ENCODE measurements at regions not wholly inside any gene's neighbourhood (a gene's known extent, or its start where the extent isn't known, plus 50 kb on each side); places are given as distances from the start of the nearest gene placed in this dataset.

GRCh38 chr7:157482025-157482424 is 145.2 kb downstream of the DNAJB6 start:
- no peaks in the 10 kb centered on the region for H3K79me2 ChIP-seq (ENCODE audit: control insufficient read depth, insufficient read depth, low read length)
- no peak overlapping the region for H3K27ac ChIP-seq (ENCODE audit: insufficient read depth, low read length)
- no peak overlapping the region for H3K4me2 ChIP-seq (ENCODE audit: extremely low read depth, insufficient read depth, low read length)
- TF ChIP-seq EZH2 (IDR thresholded peaks at IDR 0.05; ENCODE audit: low read length, missing control alignments): no peak
- TF ChIP-seq, protein P1, sequence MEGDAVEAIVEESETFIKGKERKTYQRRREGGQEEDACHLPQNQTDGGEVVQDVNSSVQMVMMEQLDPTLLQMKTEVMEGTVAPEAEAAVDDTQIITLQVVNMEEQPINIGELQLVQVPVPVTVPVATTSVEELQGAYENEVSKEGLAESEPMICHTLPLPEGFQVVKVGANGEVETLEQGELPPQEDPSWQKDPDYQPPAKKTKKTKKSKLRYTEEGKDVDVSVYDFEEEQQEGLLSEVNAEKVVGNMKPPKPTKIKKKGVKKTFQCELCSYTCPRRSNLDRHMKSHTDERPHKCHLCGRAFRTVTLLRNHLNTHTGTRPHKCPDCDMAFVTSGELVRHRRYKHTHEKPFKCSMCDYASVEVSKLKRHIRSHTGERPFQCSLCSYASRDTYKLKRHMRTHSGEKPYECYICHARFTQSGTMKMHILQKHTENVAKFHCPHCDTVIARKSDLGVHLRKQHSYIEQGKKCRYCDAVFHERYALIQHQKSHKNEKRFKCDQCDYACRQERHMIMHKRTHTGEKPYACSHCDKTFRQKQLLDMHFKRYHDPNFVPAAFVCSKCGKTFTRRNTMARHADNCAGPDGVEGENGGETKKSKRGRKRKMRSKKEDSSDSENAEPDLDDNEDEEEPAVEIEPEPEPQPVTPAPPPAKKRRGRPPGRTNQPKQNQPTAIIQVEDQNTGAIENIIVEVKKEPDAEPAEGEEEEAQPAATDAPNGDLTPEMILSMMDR (conservative IDR thresholded peaks at IDR 0.05 in 1 of 2, IDR thresholded peaks at IDR 0.05 in 1 of 2; ENCODE audit: low read depth in 1 of 2, low read length in 2 of 2): no peak
- no peaks in the 10 kb centered on the region for H4K20me1 ChIP-seq (ENCODE audit: control insufficient read depth, extremely low read depth, insufficient read depth, low read length)
- peaks cover 3% of the 10 kb centered on the region for H3K9me3 ChIP-seq (ENCODE audit: control insufficient read depth, insufficient read depth, low read depth, low read length)
- no peaks in the 10 kb centered on the region for H3K27me3 ChIP-seq (ENCODE audit: control insufficient read depth, insufficient read depth, low read length)
- H3K36me3 ChIP-seq (ENCODE audit: control insufficient read depth, insufficient read depth, low read length): no peaks in the 10 kb centered on the region
- H3K4me3 ChIP-seq (replicated peaks in 1 of 4; ENCODE audit: control extremely low read depth in 1 of 4, insufficient read depth in 1 of 4, low read depth in 3 of 4, low read length in 4 of 4): no peak overlapping the region
- H3K4me1 ChIP-seq (ENCODE audit: control insufficient read depth, extremely low read depth, insufficient read depth, low read length): no peaks in the 10 kb centered on the region
- no peak overlapping the region for H3K9ac ChIP-seq (ENCODE audit: insufficient read depth, low read length)
- no peak for DNase-seq (ENCODE audit: low read depth in 2 of 2)
- H2AFZ ChIP-seq (ENCODE audit: low read length): no peak overlapping the region

DNA sequence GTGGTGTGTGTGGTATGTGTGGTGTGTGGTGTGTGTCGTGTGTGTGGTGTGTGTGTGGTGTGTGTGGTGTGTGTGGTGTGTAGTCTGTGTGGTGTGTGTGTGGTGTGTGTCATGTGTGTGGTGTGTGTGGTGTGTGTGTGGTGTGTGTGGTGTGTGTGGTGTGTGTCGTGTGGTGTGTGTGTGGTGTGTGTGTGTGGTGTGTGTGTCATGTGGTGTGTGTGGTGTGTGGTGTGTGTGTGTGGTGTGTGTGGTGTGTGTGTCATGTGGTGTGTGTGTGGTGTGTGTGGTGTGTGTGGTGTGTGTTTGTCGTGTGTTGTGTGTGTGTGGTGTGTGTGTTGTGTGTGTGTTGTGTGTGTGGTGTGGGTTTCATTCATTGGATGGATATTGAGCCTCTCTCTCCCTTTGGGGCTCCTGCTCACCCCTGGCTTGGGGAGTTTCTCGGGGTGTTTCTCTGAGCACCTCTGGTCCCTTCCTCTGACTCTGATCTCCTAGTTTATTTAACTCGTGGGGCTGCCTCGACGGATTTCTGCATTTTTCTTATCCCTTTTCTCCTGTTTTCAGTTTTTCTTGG is 145.8 kb downstream of the DNAJB6 start:
- Histone ChIP-seq H3K4me2 (ENCODE audit: extremely low read depth, insufficient read depth, low read length) (no peak overlapping the region), H3K9ac (ENCODE audit: insufficient read depth, low read length) (no peak overlapping the region), H3K9me3 (ENCODE audit: control insufficient read depth, insufficient read depth, low read depth, low read length) (peaks cover 3% of the 10 kb centered on the region), H3K27me3 (ENCODE audit: control insufficient read depth, insufficient read depth, low read length) (no peaks in the 10 kb centered on the region), H2AFZ (ENCODE audit: low read length) (no peak overlapping the region), H3K4me3 (replicated peaks in 1 of 4; ENCODE audit: control extremely low read depth in 1 of 4, insufficient read depth in 1 of 4, low read depth in 3 of 4, low read length in 4 of 4) (no peak overlapping the region), H3K36me3 (ENCODE audit: control insufficient read depth, insufficient read depth, low read length) (no peaks in the 10 kb centered on the region), H3K79me2 (ENCODE audit: control insufficient read depth, insufficient read depth, low read length) (no peaks in the 10 kb centered on the region), H3K4me1 (ENCODE audit: control insufficient read depth, extremely low read depth, insufficient read depth, low read length) (no peaks in the 10 kb centered on the region), H3K27ac (ENCODE audit: insufficient read depth, low read length) (no peak overlapping the region), H4K20me1 (ENCODE audit: control insufficient read depth, extremely low read depth, insufficient read depth, low read length) (no peaks in the 10 kb centered on the region)
- TF ChIP-seq, protein P1 (conservative IDR thresholded peaks at IDR 0.05 in 1 of 2, IDR thresholded peaks at IDR 0.05 in 1 of 2; ENCODE audit: low read depth in 1 of 2, low read length in 2 of 2): no peak
- no peak for TF ChIP-seq EZH2 (IDR thresholded peaks at IDR 0.05; ENCODE audit: low read length, missing control alignments)
- no peak for DNase-seq (ENCODE audit: low read depth in 2 of 2)

- Histone ChIP-seq H3K9ac (ENCODE audit: insufficient read depth, low read length) (no peak overlapping the region), H3K4me2 (ENCODE audit: extremely low read depth, insufficient read depth, low read length) (no peak overlapping the region), H3K4me3 (replicated peaks in 1 of 4; ENCODE audit: control extremely low read depth in 1 of 4, insufficient read depth in 1 of 4, low read depth in 3 of 4, low read length in 4 of 4) (no peak overlapping the region), H3K27ac (ENCODE audit: insufficient read depth, low read length) (no peak overlapping the region), H4K20me1 (ENCODE audit: control insufficient read depth, extremely low read depth, insufficient read depth, low read length) (no peaks in the 10 kb centered on the region), H3K9me3 (ENCODE audit: control insufficient read depth, insufficient read depth, low read depth, low read length) (peaks cover 3% of the 10 kb centered on the region), H3K4me1 (ENCODE audit: control insufficient read depth, extremely low read depth, insufficient read depth, low read length) (no peaks in the 10 kb centered on the region), H3K79me2 (ENCODE audit: control insufficient read depth, insufficient read depth, low read length) (no peaks in the 10 kb centered on the region), H3K36me3 (ENCODE audit: control insufficient read depth, insufficient read depth, low read length) (no peaks in the 10 kb centered on the region), H2AFZ (ENCODE audit: low read length) (no peak overlapping the region), H3K27me3 (ENCODE audit: control insufficient read depth, insufficient read depth, low read length) (no peaks in the 10 kb centered on the region)
- no peak for TF ChIP-seq EZH2 (IDR thresholded peaks at IDR 0.05; ENCODE audit: low read length, missing control alignments)
- TF ChIP-seq, protein P1 (conservative IDR thresholded peaks at IDR 0.05 in 1 of 2, IDR thresholded peaks at IDR 0.05 in 1 of 2; ENCODE audit: low read depth in 1 of 2, low read length in 2 of 2): no peak
- DNase-seq (ENCODE audit: low read depth in 2 of 2): no peak
Measured at GRCh38 chr7:157483515-157483914, 146.7 kb downstream of the DNAJB6 start.
